Ovary (tissue), 7 donors: ENCODE measurements at regions not wholly inside any gene's neighbourhood (a gene's known extent, or its start where the extent isn't known, plus 50 kb on each side); places are given as distances from the start of the nearest gene placed in this dataset.
"Not testable (repeated sequence)": the region's sequence is repeated elsewhere in the genome, so short reads cannot be mapped to it uniquely, and the experiment has no call there.

ENCODE experiments used
- DNase-seq, 5 donors: peaks; one replicate each; pipeline ENCODE4 v3.0.0-alpha.2; 2019 to 2020
- H3K27ac ChIP-seq, 2 donors: fragments of 200-600 bp; one replicate each; pipeline versions ENCODE4 v1.5.1 to v1.8.0; 2019 to 2022
- H3K27me3 ChIP-seq: fragments of 200-600 bp; one replicate; pipeline ENCODE4 v1.8.0; 2022
- H3K36me3 ChIP-seq: fragments of 200-600 bp; sonication (generic); one replicate; pipeline ENCODE4 v1.5.1; 2019
- H3K4me1 ChIP-seq: one replicate; pipeline ENCODE4 v1.8.1; 2013; ENCODE audit warnings: mild to moderate bottlenecking, moderate library complexity; ENCODE audit not compliant: insufficient read depth
- H3K4me3 ChIP-seq: fragments of 200-600 bp; sonication (generic); one replicate; pipeline ENCODE4 v1.5.1; 2017
- H3K9me3 ChIP-seq, 2 donors: fragments of 200-600 bp in 1 of 2; sonication (generic) in 1 of 2; one replicate each; pipeline versions ENCODE4 v1.5.1 to v1.8.1; 2013 to 2019; ENCODE audit warnings: mild to moderate bottlenecking in 1 of 2, moderate library complexity in 1 of 2
- EP300 ChIP-seq: sonication (generic); formaldehyde crosslinking; IDR thresholded peaks from one replicate; pipeline ENCODE4 v1.6.1; 2017; ENCODE audit warnings: antibody characterized with exemption
- POLR2A ChIP-seq: fragments of 450-650 bp; IDR thresholded peaks from one replicate; pipeline ENCODE4 v1.6.1; 2017; ENCODE audit warnings: antibody characterized with exemption, mild to moderate bottlenecking, moderate library complexity
- WGBS, 3 donors: extraction: QIAGEN DNeasy Blood & Tissue Kit in 1 of 3; methylation state at CpG; one replicate each; pipeline versions ENCODE4 v1.1.5 to v1.1.7; 2013 to 2017; 5-methylcytosine and 5-hydroxymethylcytosine counted together
- intact Hi-C, 4 donors: fragments of 100-400 bp; cut with DNase I; formaldehyde crosslinking; loops; one replicate each; pipeline versions ENCODE4 v1.11.0 to v1.15.1; 2022 to 2023
- TF ChIP-seq, protein P1 (sequence below), 3 donors: fragments of 450-650 bp in 2 of 3; fragments of 200-600 bp in 1 of 3; IDR thresholded peaks; one replicate each; pipeline versions ENCODE4 v1.5.1 to v1.8.0; 2016 to 2022; ENCODE audit warnings: antibody characterized with exemption in 3 of 3, mild to moderate bottlenecking in 1 of 3
- donor health status: DM: no; HTN: no; CAD: no; lungs with moderate emphysema.
- donor health status: DM: no; HTN: no; CAD: no.
- donor health status: Bipolar disorder and iron deficiency.
- donor health status: DM: no; HTN: no; CAD: no.
- donor health status: DM: yes; HTN: yes; CAD: no.

DNA sequence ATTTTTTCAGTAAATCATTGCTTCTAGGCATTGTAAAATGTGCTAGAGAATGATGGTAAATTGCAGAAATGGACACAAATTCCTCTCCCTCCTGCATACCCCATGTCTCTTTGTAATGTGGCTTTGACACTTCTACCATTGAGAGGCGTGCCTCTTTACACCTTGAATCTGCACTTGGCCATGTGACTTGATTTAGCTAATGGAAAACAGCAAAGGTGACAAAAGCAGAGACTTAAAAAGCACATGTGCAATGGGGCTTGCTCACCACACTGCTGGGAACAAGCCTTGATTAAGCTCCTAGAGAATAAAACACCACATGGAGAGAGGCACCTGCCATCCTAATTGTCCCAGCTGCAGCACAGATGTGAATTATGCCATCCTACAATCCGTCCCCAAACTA lies 69.9 kb upstream of the NAA35 start:
- Histone ChIP-seq H3K4me3 (no peak overlapping the region), H3K4me1 (no peaks in the 10 kb centered on the region), H3K27me3 (no peaks in the 10 kb centered on the region), H3K27ac (no peak overlapping the region), H3K9me3 (no peaks in the 10 kb centered on the region), H3K36me3 (no peaks in the 10 kb centered on the region)
- 81 to 89% (median 81%) methylated on average over 2 of the region's 2 CpGs for WGBS, 3 donors
- intact Hi-C loops: no loop called here
- no peak for DNase-seq
- TF ChIP-seq, protein P1, sequence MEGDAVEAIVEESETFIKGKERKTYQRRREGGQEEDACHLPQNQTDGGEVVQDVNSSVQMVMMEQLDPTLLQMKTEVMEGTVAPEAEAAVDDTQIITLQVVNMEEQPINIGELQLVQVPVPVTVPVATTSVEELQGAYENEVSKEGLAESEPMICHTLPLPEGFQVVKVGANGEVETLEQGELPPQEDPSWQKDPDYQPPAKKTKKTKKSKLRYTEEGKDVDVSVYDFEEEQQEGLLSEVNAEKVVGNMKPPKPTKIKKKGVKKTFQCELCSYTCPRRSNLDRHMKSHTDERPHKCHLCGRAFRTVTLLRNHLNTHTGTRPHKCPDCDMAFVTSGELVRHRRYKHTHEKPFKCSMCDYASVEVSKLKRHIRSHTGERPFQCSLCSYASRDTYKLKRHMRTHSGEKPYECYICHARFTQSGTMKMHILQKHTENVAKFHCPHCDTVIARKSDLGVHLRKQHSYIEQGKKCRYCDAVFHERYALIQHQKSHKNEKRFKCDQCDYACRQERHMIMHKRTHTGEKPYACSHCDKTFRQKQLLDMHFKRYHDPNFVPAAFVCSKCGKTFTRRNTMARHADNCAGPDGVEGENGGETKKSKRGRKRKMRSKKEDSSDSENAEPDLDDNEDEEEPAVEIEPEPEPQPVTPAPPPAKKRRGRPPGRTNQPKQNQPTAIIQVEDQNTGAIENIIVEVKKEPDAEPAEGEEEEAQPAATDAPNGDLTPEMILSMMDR (IDR thresholded peaks at IDR 0.05): no peak
- TF ChIP-seq EP300 (no peak), POLR2A (no peak)

DNA sequence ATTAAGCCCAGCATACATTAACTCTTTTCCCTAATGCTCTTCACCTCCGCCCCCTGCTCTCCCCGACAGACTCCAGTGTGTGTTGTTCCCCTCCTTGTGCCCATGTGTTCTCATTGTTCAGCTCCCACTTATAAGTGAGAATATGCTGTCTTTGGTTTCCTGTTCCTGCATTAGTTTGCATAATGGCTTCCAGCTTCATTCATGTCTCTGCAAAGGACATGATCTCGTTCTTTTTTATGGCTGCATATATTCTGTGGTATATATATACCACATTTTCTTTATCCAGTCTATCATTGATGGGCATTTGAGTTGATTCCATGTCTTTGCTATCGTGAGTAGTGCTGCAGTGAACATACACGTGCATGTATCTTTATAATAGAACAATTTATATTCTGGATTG lies 69.3 kb upstream of the NAA35 start:
- H3K4me1 ChIP-seq, H3K36me3 ChIP-seq, DNase-seq, intact Hi-C loops, H3K9me3 ChIP-seq, H3K4me3 ChIP-seq, H3K27me3 ChIP-seq, H3K27ac ChIP-seq: not testable (repeated sequence)
- WGBS, 3 donors: 73 to 76% (median 74%) methylated on average over 5 of the region's 5 CpGs

DNA sequence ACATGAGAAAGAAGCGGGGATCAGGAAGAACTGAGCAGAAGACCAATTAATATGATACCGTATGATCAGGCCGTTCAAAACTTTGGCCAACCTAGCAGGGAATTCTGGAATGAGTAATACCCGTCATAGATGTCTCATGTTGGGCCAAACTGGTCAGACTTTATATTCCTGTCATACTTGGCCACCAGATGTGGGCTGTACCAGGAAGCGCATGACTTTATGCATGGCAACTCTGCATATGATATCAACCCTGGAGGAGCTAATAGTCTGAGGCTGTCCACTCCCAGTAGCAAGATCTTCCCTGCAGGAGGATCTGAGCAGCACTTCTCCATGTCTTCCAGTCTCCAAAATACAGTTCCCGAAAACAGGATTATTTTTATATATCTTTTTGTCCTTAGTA lies 68.5 kb upstream of the NAA35 start:
- no peaks in the 10 kb centered on the region for H3K27me3 ChIP-seq
- intact Hi-C loops: no loop called here
- 96 to 98% (median 96%) methylated on average over 6 of the region's 6 CpGs for WGBS, 3 donors
- H3K36me3 ChIP-seq: no peaks in the 10 kb centered on the region
- no peak overlapping the region for H3K4me3 ChIP-seq
- H3K9me3 ChIP-seq: no peaks in the 10 kb centered on the region
- H3K27ac ChIP-seq: no peak overlapping the region
- TF ChIP-seq POLR2A (no peak), EP300 (no peak)
- TF ChIP-seq, protein P1 (IDR thresholded peaks at IDR 0.05): no peak
- no peaks in the 10 kb centered on the region for H3K4me1 ChIP-seq
- no peak for DNase-seq

DNA sequence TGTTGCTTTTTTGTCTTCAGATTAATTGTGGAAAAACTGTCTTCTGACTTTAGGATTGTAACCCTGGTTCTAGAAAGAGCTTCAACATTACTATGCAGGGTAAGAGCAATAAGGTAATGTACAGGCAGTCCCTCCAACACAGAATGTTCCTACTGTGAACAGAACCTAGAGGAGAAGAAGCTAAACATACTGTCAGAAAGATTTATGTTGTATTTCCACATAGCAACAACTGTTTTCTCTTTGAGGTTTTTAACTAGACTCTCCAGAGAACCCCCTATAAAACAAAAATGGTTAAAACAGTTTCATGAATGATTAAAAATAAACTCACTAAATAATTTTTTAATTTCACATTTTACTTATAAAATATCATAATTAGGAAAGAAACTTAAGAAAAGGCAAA lies 64.3 kb upstream of the NAA35 start:
- Histone ChIP-seq H3K27me3 (no peaks in the 10 kb centered on the region), H3K36me3 (no peaks in the 10 kb centered on the region), H3K4me3 (no peak overlapping the region), H3K4me1 (no peaks in the 10 kb centered on the region), H3K9me3 (no peaks in the 10 kb centered on the region), H3K27ac (no peak overlapping the region)
- TF ChIP-seq POLR2A: no peak
- TF ChIP-seq, protein P1 (IDR thresholded peaks at IDR 0.05): no peak
- no peak for TF ChIP-seq EP300
- no peak for DNase-seq
- intact Hi-C loops: no loop called here

DNA sequence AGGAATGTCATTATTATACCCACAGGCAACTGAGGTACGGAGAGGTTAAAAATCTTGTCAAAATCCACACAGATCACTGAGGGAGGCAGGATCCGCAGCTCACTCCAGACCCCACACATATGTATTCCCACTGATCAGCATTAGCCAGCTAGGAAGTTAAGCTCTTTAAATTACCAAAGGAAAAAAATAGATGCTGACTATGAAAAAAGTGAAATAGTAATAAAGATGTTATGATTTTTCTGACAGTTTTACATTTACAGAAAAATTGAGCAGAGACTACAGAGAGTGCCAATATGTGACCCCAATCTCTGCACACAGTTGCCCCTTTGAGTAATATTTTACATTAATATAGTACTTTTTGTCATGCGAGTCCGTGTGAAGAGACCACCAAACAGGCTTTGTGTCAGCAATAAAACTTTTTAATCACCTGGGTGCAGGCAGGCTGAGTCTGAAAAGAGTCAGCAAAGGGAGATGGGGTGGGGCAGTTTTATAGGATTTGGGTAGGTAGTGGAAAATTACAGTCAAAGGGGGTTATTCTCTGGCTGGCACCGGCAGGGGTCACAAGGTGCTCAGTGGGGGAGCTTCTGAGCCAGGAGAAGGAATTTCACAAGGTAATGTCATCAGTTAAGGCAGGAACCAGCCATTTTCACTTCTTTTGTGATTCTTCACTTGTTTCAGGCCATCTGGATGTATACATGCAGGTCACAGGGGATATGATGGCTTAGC lies 61.9 kb upstream of the NAA35 start:
- H3K27ac ChIP-seq, intact Hi-C loops, H3K4me1 ChIP-seq, H3K36me3 ChIP-seq, H3K4me3 ChIP-seq, H3K9me3 ChIP-seq, DNase-seq, H3K27me3 ChIP-seq: not testable (repeated sequence)
- WGBS, 3 donors: 66 to 73% (median 70%) methylated on average over 5 of the region's 5 CpGs

DNA sequence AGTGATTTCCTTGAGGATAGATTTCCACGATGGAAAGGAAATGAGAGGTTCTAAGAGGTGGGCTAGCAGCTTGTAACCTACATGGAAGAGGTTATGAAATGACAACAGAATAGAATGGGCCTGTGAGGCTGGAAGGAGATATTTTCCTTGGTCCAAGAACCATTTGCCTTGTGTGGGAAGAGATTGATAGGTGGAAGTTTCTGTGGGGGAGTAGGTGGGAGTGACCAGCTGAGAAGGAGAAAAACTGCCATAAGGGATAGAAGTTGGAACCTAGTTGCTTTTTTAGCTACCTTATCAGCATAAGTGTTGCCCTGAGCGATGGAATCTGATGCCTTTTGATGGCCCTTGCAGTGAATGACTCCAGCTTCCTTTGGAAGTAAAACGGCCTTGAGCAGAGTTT lies 60.4 kb upstream of the NAA35 start:
- intact Hi-C loops: loop anchor here in 1 of 4 donors (10.0 kb wide), 1 partner anchor 226 kb away; no protein-coding TSS in a partner anchor
- not testable (repeated sequence) for H3K4me3 ChIP-seq, H3K4me1 ChIP-seq, DNase-seq, H3K27ac ChIP-seq, H3K9me3 ChIP-seq, H3K36me3 ChIP-seq, H3K27me3 ChIP-seq
- 54 to 56% (median 55%) methylated on average over 3 of the region's 3 CpGs for WGBS, 3 donors
